GM23338 (cell line): ENCODE measurements at regions not wholly inside any gene's neighbourhood (a gene's known extent, or its start where the extent isn't known, plus 50 kb on each side); places are given as distances from the start of the nearest gene placed in this dataset.

Source experiments
- ATAC-seq: fragments of 200-7000 bp; cut with Tn5 transposase; 3 replicates; pipeline ENCODE4 v1.9.1; 2020
- DNase-seq: peaks from one replicate; pipeline ENCODE4 v3.0.0-alpha.2; 2015; ENCODE audit warnings: low spot score
- H2AFZ ChIP-seq: fragments of 200-600 bp; sonication (generic); 2 replicates; pipeline ENCODE4 v1.8.0; 2016; ENCODE audit warnings: antibody characterized with exemption, mild to moderate bottlenecking, moderate library complexity
- H3F3A ChIP-seq: fragments of 200-600 bp; sonication (generic); replicated peaks from 2 replicates; pipeline ENCODE4 v1.8.0; 2017; ENCODE audit warnings: antibody characterized with exemption, mixed run types, low read depth
- H3K27ac ChIP-seq: fragments of 200-600 bp; sonication (generic); 2 replicates; pipeline ENCODE4 v1.6.1; 2016; ENCODE audit warnings: low read depth
- H3K27me3 ChIP-seq: fragments of 200-600 bp; sonication (generic); 2 replicates; pipeline ENCODE4 v1.8.0; 2016; ENCODE audit warnings: mild to moderate bottlenecking, mixed run types, moderate library complexity; ENCODE audit not compliant: insufficient read depth
- H3K36me3 ChIP-seq: fragments of 200-600 bp; sonication (generic); 2 replicates; pipeline ENCODE4 v1.8.0; 2016; ENCODE audit warnings: mild to moderate bottlenecking; ENCODE audit not compliant: insufficient read depth
- H3K4me1 ChIP-seq: fragments of 200-600 bp; sonication (generic); 2 replicates; pipeline ENCODE4 v1.8.0; 2016; ENCODE audit warnings: mild to moderate bottlenecking, moderate library complexity; ENCODE audit not compliant: insufficient read depth
- H3K4me2 ChIP-seq: fragments of 200-600 bp; sonication (generic); 2 replicates; pipeline ENCODE4 v1.7.1; 2017; ENCODE audit warnings: mixed run types
- H3K4me3 ChIP-seq: fragments of 200-600 bp; sonication (generic); 2 replicates; pipeline ENCODE4 v1.6.1; 2016; ENCODE audit warnings: mixed run types
- H3K79me2 ChIP-seq: fragments of 200-600 bp; sonication (generic); replicated peaks from 2 replicates; pipeline ENCODE4 v1.8.0; 2017; ENCODE audit warnings: mild to moderate bottlenecking; ENCODE audit not compliant: insufficient read depth
- H3K9me2 ChIP-seq: fragments of 200-600 bp; sonication (generic); 2 replicates; pipeline ENCODE4 v1.8.0; 2017; ENCODE audit not compliant: insufficient read depth
- H4K20me1 ChIP-seq: fragments of 200-600 bp; sonication (generic); replicated peaks from 2 replicates; pipeline ENCODE4 v1.8.0; 2017; ENCODE audit warnings: mild to moderate bottlenecking; ENCODE audit not compliant: insufficient read depth
- H3K27ac Mint-ChIP-seq: 2 replicates; pipeline ENCODE4 v1.8.0; 2020; ENCODE audit warnings: inconsistent platforms, mild to moderate bottlenecking, moderate library complexity, mixed read lengths
- H3K27me3 Mint-ChIP-seq: 3 replicates; pipeline ENCODE4 v1.8.0; 2022; ENCODE audit warnings: low read depth, mild to moderate bottlenecking, moderate library complexity, mixed read lengths, inconsistent platforms; ENCODE audit not compliant: insufficient read depth, poor library complexity
- H3K36me3 Mint-ChIP-seq: 3 replicates; pipeline ENCODE4 v1.8.0; 2021; ENCODE audit warnings: low read depth, mild to moderate bottlenecking, inconsistent platforms, moderate library complexity, mixed read lengths
- H3K4me1 Mint-ChIP-seq: 3 replicates; pipeline ENCODE4 v1.8.0; 2020; ENCODE audit warnings: mild to moderate bottlenecking, inconsistent platforms, mixed read lengths
- H3K4me3 Mint-ChIP-seq: 3 replicates; pipeline ENCODE4 v1.8.0; 2021; ENCODE audit warnings: moderate library complexity, mild to moderate bottlenecking, inconsistent platforms, mixed read lengths
- H3K9me3 Mint-ChIP-seq: 3 replicates; pipeline ENCODE4 v1.8.0; 2020; ENCODE audit warnings: moderate library complexity, mild to moderate bottlenecking, inconsistent platforms, mixed read lengths
- CREB1 ChIP-seq: fragments of 250-450 bp; sonication (Bioruptor Pico); IDR thresholded peaks from 2 replicates; pipeline ENCODE4 v1.5.0; 2020; ENCODE audit warnings: low read depth, mild to moderate bottlenecking, moderate library complexity
- CTCF ChIP-seq, 2 experiments: fragments of 200-600 bp in 1 of 2; sonication (generic) in 1 of 2; conservative IDR thresholded peaks; 2 replicates each; pipeline versions ENCODE4 v1.5.1 to v1.6.1; 2016 to 2017; ENCODE audit warnings: antibody characterized with exemption in 2 of 2, low read depth in 2 of 2, mild to moderate bottlenecking in 2 of 2, moderate library complexity in 1 of 2
- ETS1 ChIP-seq: IDR thresholded peaks from 2 replicates; pipeline ENCODE4 v1.6.1; 2016; ENCODE audit warnings: antibody characterized with exemption
- EZH2 ChIP-seq: fragments of 200-600 bp; sonication (generic); IDR thresholded peaks from one replicate; pipeline ENCODE4 v1.8.0; 2017; ENCODE audit warnings: antibody characterized with exemption, mild to moderate bottlenecking, low read depth; ENCODE audit not compliant: unreplicated experiment
- EZH2phosphoT487 ChIP-seq: fragments of 200-600 bp; sonication (generic); IDR thresholded peaks from one replicate; pipeline ENCODE4 v1.8.1; 2018; ENCODE audit warnings: antibody characterized with exemption; ENCODE audit not compliant: unreplicated experiment
- JUNB ChIP-seq: IDR thresholded peaks from one replicate; pipeline ENCODE4 v1.6.1; 2016; ENCODE audit warnings: antibody characterized with exemption; ENCODE audit not compliant: unreplicated experiment
- NANOG ChIP-seq: IDR thresholded peaks from 2 replicates; pipeline ENCODE4 v1.6.1; 2016; ENCODE audit warnings: antibody characterized with exemption, borderline replicate concordance
- POLR2AphosphoS5 ChIP-seq: IDR thresholded peaks from 2 replicates; pipeline ENCODE4 v1.6.1; 2016; ENCODE audit warnings: antibody characterized with exemption, low read depth
- REST ChIP-seq: IDR thresholded peaks from one replicate; pipeline ENCODE4 v1.6.1; 2018; ENCODE audit warnings: antibody characterized with exemption; ENCODE audit not compliant: unreplicated experiment
- STAT1 ChIP-seq: IDR thresholded peaks from one replicate; pipeline ENCODE4 v1.6.1; 2016; ENCODE audit warnings: antibody characterized with exemption; ENCODE audit not compliant: unreplicated experiment
- ZNF114 ChIP-seq: fragments of 250-450 bp; sonication (Bioruptor Pico); IDR thresholded peaks from 2 replicates; pipeline ENCODE4 v1.5.0; 2020; ENCODE audit warnings: mild to moderate bottlenecking, moderate library complexity
- ZNF331 ChIP-seq: fragments of 250-450 bp; sonication (Bioruptor Pico); IDR thresholded peaks from 2 replicates; pipeline ENCODE4 v1.5.0; 2020; ENCODE audit warnings: low read depth, mild to moderate bottlenecking, moderate library complexity
- ZNF462 ChIP-seq: fragments of 250-450 bp; sonication (Bioruptor Pico); IDR thresholded peaks from 2 replicates; pipeline ENCODE4 v1.5.0; 2020; ENCODE audit warnings: mild to moderate bottlenecking, moderate library complexity

GRCh38 chr1:195065437-195065836 is 1542.8 kb downstream of the KCNT2 start:
- no peaks in the 10 kb centered on the region for H3K9me3 Mint-ChIP-seq
- no peaks in the 10 kb centered on the region for H3K36me3 Mint-ChIP-seq
- no peak for ATAC-seq
- Histone ChIP-seq H4K20me1 (no peaks in the 10 kb centered on the region), H3K4me2 (no peak overlapping the region), H3K27me3 (no peaks in the 10 kb centered on the region), H3K9me2 (no peaks in the 10 kb centered on the region), H3K36me3 (no peaks in the 10 kb centered on the region), H3F3A (no peaks in the 10 kb centered on the region), H2AFZ (0 out of 2 replicates have a peak overlapping the region, but pooled peaks have one; percentile 14), H3K79me2 (no peaks in the 10 kb centered on the region), H3K27ac (no peak overlapping the region), H3K4me3 (no peak overlapping the region), H3K4me1 (no peaks in the 10 kb centered on the region)
- TF ChIP-seq EZH2: no peak
- TF ChIP-seq EZH2phosphoT487: no peak
- no peak for TF ChIP-seq CREB1 (CRISPR knock-in tag)
- no peak for TF ChIP-seq ZNF331
- TF ChIP-seq POLR2AphosphoS5: no peak
- no peak for TF ChIP-seq ZNF462 (CRISPR knock-in tag)
- TF ChIP-seq REST: no peak
- TF ChIP-seq CTCF (conservative IDR thresholded peaks at IDR 0.05; ENCODE audit: low read depth in 2 of 2): no peak
- TF ChIP-seq ZNF114 (CRISPR knock-in tag): no peak
- TF ChIP-seq ETS1: no peak
- no peak for TF ChIP-seq NANOG
- no peak for TF ChIP-seq STAT1
- no peak for TF ChIP-seq JUNB
- H3K27ac Mint-ChIP-seq: no peak overlapping the region
- no peaks in the 10 kb centered on the region for H3K27me3 Mint-ChIP-seq
- no peak for DNase-seq
- no peaks in the 10 kb centered on the region for H3K4me1 Mint-ChIP-seq
- no peak overlapping the region for H3K4me3 Mint-ChIP-seq
